Left kidney (tissue), 1 donor: ENCODE measurements at regions not wholly inside any gene's neighbourhood (a gene's known extent, or its start where the extent isn't known, plus 50 kb on each side); places are given as distances from the start of the nearest gene placed in this dataset.
"Not testable (repeated sequence)": the region's sequence is repeated elsewhere in the genome, so short reads cannot be mapped to it uniquely, and the experiment has no call there.

ENCODE experiments used
- DNase-seq: peaks from one replicate; pipeline ENCODE4 v3.0.0-alpha.2; 2013

DNA sequence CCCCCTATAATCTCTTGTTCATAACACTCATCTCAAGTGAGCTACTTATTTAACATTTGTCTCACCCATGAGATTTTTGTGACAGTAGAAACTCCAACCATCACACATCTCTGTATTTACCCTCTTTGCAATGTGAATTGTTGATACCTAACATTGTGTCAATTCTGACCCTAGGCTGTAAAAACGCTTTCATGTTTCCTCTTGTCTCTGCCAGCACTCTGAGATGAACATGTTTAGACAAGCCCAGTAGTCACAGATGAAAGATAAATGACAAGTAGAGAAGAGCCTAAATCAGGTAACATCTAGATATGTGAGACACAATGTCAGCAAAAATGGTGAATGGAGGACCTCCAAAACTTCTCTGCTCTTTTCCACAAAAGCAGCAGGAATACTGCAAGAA is 1254.5 kb upstream of the GOT2 start:
- no peak for DNase-seq

DNA sequence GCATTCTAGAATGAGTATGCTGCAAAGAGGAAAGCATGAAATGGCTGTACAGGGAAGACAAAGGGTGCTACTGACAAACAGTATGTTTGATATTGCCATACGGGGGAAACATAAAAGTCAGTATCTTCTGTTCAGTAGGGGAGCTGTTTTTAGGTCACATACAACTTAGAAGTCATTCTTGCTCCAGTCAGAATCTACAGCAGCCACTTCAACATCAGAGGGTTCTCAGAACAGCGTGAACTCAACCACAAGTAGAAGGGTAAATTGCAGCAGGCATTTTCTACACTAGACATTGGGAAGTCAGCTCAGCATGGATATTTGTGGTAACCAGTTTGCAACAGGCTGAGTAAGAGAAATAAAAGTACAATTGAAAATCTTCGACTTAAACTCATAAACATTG is 1241.8 kb upstream of the GOT2 start:
- DNase-seq, result no peak

- no peak for DNase-seq
Measured at GRCh38 chr16:59973966-59974365, 1239.8 kb upstream of the GOT2 start.

GRCh38 chr16:59971264-59971663 is 1237.1 kb upstream of the GOT2 start:
- no peak for DNase-seq

GRCh38 chr16:59964232-59964924 is 1230.3 kb upstream of the GOT2 start:
- DNase-seq, result no peak

DNA sequence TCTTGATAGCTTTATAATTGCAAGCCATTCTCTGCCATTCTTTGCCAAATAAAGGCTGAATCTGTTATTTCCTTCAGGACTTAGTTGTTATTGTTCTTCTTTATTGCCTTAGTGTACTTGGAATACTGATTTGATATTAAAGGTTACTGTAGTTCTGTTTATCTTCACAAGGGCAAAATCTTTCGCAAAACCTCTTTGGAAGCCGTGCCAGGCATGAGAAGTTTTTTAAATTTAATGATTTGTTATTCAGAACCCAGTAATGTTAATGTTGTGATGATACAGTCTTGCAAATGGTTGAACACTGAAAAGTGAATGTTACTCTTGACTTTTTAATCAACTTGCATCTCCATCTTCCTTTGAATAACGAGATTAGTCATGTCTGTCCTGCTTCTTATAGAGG is 1225.2 kb upstream of the GOT2 start:
- no peak for DNase-seq

- DNase-seq, result no peak
Measured at GRCh38 chr16:59950431-59950830, 1216.3 kb upstream of the GOT2 start.

GRCh38 chr16:59944041-59944440 is 1209.9 kb upstream of the GOT2 start:
- DNase-seq, result not testable (repeated sequence)

- DNase-seq, result no peak
Measured at GRCh38 chr16:59941594-59941993, 1207.5 kb upstream of the GOT2 start.

- DNase-seq, result no peak
Measured at GRCh38 chr16:59920054-59920453, 1185.9 kb upstream of the GOT2 start.

- DNase-seq, result no peak
Measured at GRCh38 chr16:59913666-59914065, 1179.5 kb upstream of the GOT2 start.

GRCh38 chr16:59909262-59909661 is 1175.1 kb upstream of the GOT2 start:
- DNase-seq, result no peak

DNA sequence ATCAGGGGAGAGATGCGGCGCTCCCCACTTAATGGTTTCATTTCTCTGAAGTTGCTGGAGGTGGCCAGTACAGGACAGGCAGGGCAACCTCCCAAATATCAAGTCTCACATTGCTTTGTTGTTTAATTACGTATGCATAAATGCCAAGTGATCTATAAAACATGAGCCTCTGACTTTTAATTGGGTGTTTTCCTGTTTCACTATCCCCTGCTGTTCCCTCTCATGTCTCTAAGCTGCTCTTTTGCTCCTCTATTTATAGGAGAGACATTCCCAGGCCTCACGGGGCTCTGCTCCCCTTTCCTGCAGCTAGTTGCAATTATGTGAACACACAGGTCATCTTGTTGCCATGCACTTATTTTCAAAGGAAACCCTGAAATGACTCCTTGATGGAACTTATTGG is 1173.5 kb upstream of the GOT2 start:
- DNase-seq, result no peak

DNA sequence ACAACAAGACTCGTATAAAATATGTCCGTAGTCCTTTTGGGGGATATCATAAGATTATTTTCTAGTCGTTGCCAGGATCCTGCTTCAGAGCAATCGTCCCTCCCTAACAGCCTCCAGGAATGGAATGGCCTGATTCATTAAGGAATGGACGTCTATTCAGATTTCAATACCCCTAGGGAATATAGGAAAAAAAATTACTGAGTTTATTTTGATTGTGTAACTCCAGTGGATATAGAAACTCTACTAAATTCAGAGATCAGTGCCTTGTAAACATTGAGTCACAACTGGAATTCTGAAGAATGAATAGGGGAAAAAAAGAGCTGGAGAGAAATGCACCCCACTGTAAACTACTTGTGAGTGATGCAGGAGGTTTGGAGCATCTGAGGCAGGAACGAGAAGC is 1171.5 kb upstream of the GOT2 start:
- no peak for DNase-seq

- no peak for DNase-seq
Measured at GRCh38 chr16:59905131-59905530, 1171.0 kb upstream of the GOT2 start.

GRCh38 chr16:59899940-59900339 is 1165.8 kb upstream of the GOT2 start:
- DNase-seq, result no peak

DNA sequence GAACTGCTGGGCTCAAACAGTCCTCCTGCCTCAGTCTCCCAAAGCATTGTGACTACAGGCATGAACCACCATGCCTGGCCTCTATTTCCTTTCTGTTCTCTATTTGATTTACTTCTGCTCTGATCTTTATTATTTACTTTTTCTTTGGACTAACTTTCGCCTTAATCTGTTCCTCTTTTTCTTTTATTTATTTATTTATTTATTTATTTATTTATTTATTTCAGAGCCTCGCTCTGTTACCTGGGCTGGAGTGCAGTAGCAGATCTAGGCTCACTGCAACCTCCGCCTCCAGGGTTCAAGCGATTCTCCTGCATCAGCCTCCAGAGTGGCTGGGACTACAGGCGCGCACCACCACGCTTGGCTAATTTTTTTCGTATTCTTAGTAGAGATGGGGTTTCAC is 1158.3 kb upstream of the GOT2 start:
- no peak for DNase-seq

DNA sequence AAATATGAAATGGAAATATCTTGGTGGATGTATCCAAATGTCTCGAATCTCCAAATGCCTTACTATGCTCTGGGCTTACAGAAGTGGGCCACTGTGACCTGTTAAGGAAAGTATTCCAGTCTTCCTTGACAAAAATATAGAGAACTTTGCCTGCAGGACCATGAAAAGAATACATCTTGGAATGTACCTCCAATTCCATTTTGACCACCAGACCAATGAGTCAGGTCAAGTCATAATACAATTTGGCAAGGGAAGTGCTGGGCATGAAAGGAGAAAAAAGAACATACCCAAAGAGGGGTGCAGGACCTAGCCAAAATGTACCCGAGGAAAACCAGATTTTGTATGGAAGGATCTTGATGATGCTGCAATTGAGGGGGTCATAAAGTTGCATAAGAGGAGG is 1153.7 kb upstream of the GOT2 start:
- DNase-seq, result no peak

DNA sequence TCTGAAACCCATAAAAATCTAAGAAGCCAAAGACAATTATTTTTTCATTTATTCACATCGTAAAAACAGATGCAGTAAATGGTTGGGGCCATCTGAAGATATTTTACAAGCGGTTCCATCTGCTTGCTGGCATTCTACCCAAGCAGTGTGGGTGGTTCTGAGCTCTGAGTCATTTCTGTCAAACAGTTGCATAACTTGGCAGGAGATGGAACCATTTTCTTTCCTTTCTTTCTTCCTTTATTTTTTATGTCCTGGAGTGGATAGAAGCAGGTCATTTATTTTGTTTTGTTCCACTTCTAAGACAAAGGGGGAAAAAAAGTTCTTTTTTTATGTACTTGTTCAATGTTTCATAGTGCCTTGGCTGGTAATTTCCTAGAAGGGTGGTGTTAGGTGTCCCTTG is 1151.9 kb upstream of the GOT2 start:
- DNase-seq, result no peak

DNA sequence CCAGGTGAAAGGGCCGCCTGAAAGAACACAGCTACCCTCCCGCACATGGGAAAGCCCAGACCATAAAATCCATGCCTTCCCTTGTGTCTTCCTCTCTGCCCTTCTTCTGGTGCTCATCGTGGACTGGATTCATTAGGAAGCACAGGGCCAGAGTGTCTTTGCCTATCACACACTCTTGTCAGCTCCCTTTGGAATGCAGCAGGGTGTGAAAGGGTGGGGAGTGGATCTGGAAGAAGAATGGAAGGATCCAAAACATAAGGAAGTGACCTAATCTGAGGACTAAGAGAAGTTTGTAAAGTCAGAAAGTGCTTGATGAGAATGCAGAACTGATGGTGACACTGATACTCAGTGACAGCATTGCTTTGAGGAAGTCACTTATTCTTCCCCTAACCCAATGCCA is 1147.3 kb upstream of the GOT2 start:
- DNase-seq, result no peak

DNA sequence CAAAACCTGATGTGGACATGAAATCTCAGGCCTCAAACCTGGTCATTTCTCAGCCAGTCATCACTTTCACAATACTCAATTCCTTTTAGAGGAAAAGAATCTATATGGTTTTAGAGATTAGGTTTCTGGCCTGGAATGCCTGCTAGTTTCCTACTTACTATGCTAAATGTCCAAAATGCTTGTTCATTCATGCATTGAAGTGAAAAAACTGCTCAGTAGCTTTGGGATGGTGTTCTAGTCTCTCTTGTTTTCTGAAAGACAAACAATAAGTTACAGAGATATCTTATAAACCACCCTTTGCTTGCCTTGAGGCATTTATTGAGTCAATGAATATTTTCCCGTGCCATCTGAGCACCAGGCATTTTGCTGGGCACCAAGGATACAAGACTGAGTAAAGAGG is 1146.5 kb upstream of the GOT2 start:
- no peak for DNase-seq

GRCh38 chr16:59878999-59879398 is 1144.9 kb upstream of the GOT2 start:
- no peak for DNase-seq

DNA sequence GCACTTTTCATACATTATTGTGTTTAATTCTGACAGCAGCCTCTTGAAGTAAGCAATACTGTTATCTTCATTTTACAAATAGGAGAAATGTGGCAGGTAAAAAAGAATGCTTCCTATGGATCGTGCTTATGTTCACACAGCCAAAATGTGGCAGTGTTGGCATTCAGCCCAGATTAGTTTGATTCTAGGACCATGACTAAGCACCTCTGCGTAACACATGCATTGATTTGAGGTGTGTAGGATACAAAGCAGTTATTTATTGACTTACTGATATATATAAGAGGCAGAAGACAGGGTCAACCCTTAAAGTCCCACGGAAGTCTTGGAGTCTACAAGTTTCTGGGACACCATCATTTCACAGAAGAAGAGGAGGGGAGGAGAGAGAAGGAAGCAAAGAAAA is 1144.4 kb upstream of the GOT2 start:
- DNase-seq, result no peak

GRCh38 chr16:59864981-59865666 is 1131.0 kb upstream of the GOT2 start:
- DNase-seq, result no peak
